ENCODE measurements at regions not wholly inside any gene's neighbourhood (a gene's known extent, or its start where the extent isn't known, plus 50 kb on each side); places are given as distances from the start of the nearest gene placed in this dataset.
"Not testable (repeated sequence)": the region's sequence is repeated elsewhere in the genome, so short reads cannot be mapped to it uniquely, and the experiment has no call there.

- H3K9ac ChIP-seq = no peak overlapping the region
- no peak for TF ChIP-seq Cebpa-rat (IDR thresholded peaks at IDR 0.05)
- H4K20me1 ChIP-seq = no peaks in the 10 kb centered on the region
- H3K4me3 ChIP-seq = no peak overlapping the region
- peaks cover 10% of the 10 kb centered on the region; the same call in 1 of the 2 replicates for H3K9me3 ChIP-seq
- H3K36me3 ChIP-seq = no peaks in the 10 kb centered on the region
- no peak overlapping the region for H3K4me2 ChIP-seq
- no peaks in the 10 kb centered on the region for H3K4me1 ChIP-seq
- H3K27me3 ChIP-seq = no peaks in the 10 kb centered on the region
- no peak overlapping the region for H3K27ac ChIP-seq
These were observed 515.7 kb downstream of the DCDC2C start for GRCh38 chr2:4219101-4219500.

GRCh38 chr2:4219571-4219970 lies 516.2 kb downstream of the DCDC2C start:
- no peak for TF ChIP-seq Cebpa-rat (IDR thresholded peaks at IDR 0.05)
- H3K9ac ChIP-seq = no peak overlapping the region
- no peaks in the 10 kb centered on the region for H3K4me1 ChIP-seq

GRCh38 chr2:4221434-4221833 lies 518.1 kb downstream of the DCDC2C start:
- no peaks in the 10 kb centered on the region for H3K36me3 ChIP-seq
- no peaks in the 10 kb centered on the region for H3K27me3 ChIP-seq
- no peaks in the 10 kb centered on the region for H4K20me1 ChIP-seq
- peaks cover 10% of the 10 kb centered on the region; the same call in 1 of the 2 replicates for H3K9me3 ChIP-seq
- no peaks in the 10 kb centered on the region for H3K4me1 ChIP-seq
- H3K4me3 ChIP-seq = no peak overlapping the region
- no peak overlapping the region for H3K9ac ChIP-seq
- no peak overlapping the region for H3K4me2 ChIP-seq
- TF ChIP-seq Cebpa-rat (IDR thresholded peaks at IDR 0.05) = no peak
- no peak overlapping the region for H3K27ac ChIP-seq

More at GRCh38 chr2:4219571-4219970, 516.2 kb downstream of the DCDC2C start:
- Histone ChIP-seq H3K36me3 (no peaks in the 10 kb centered on the region), H3K4me2 (no peak overlapping the region), H3K4me3 (no peak overlapping the region), H3K27ac (no peak overlapping the region), H3K9me3 (peaks cover 10% of the 10 kb centered on the region; the same call in 1 of the 2 replicates), H3K27me3 (no peaks in the 10 kb centered on the region), H4K20me1 (no peaks in the 10 kb centered on the region)

GRCh38 chr2:4221845-4222244 lies 518.5 kb downstream of the DCDC2C start:
- no peaks in the 10 kb centered on the region for H3K36me3 ChIP-seq
- no peaks in the 10 kb centered on the region for H3K4me1 ChIP-seq
- H3K4me3 ChIP-seq = no peak overlapping the region
- no peaks in the 10 kb centered on the region for H3K27me3 ChIP-seq
- peaks cover 10% of the 10 kb centered on the region; the same call in 1 of the 2 replicates for H3K9me3 ChIP-seq
- no peak overlapping the region for H3K27ac ChIP-seq
- no peak overlapping the region for H3K4me2 ChIP-seq
- TF ChIP-seq Cebpa-rat (IDR thresholded peaks at IDR 0.05) = no peak
- no peak overlapping the region for H3K9ac ChIP-seq
- H4K20me1 ChIP-seq = no peaks in the 10 kb centered on the region

GRCh38 chr2:4244422-4244821 lies 541.0 kb downstream of the DCDC2C start:
- not testable (repeated sequence) for H3K36me3 ChIP-seq, H3K4me1 ChIP-seq, H3K9ac ChIP-seq, H4K20me1 ChIP-seq, H3K4me3 ChIP-seq, H3K4me2 ChIP-seq, H3K27ac ChIP-seq, H3K27me3 ChIP-seq
- peaks cover 11% of the 10 kb centered on the region for H3K9me3 ChIP-seq

GRCh38 chr2:4246364-4247131 lies 543.2 kb downstream of the DCDC2C start:
- Histone ChIP-seq H3K27ac (no peak overlapping the region), H3K27me3 (no peaks in the 10 kb centered on the region), H3K36me3 (no peaks in the 10 kb centered on the region), H4K20me1 (no peaks in the 10 kb centered on the region), H3K4me3 (no peak overlapping the region), H3K4me2 (no peak overlapping the region), H3K9me3 (peaks cover 5% of the 10 kb centered on the region; the same call in 1 of the 2 replicates), H3K4me1 (no peaks in the 10 kb centered on the region), H3K9ac (no peak overlapping the region)
- TF ChIP-seq Cebpa-rat (IDR thresholded peaks at IDR 0.05) = no peak

GRCh38 chr2:4247791-4248190 lies 544.4 kb downstream of the DCDC2C start:
- Histone ChIP-seq H3K9ac (no peak overlapping the region), H3K4me1 (no peaks in the 10 kb centered on the region), H4K20me1 (no peaks in the 10 kb centered on the region), H3K36me3 (no peaks in the 10 kb centered on the region), H3K27ac (no peak overlapping the region), H3K4me2 (no peak overlapping the region), H3K27me3 (no peaks in the 10 kb centered on the region), H3K9me3 (peaks cover 5% of the 10 kb centered on the region; the same call in 1 of the 2 replicates), H3K4me3 (no peak overlapping the region)
- no peak for TF ChIP-seq Cebpa-rat (IDR thresholded peaks at IDR 0.05)

- no peaks in the 10 kb centered on the region for H3K36me3 ChIP-seq
- no peaks in the 10 kb centered on the region for H4K20me1 ChIP-seq
- H3K9me3 ChIP-seq = peaks cover 5% of the 10 kb centered on the region; the same call in 1 of the 2 replicates
- H3K4me2 ChIP-seq = no peak overlapping the region
- H3K4me1 ChIP-seq = no peaks in the 10 kb centered on the region
- H3K27me3 ChIP-seq = no peaks in the 10 kb centered on the region
- no peak overlapping the region for H3K27ac ChIP-seq
- no peak overlapping the region for H3K4me3 ChIP-seq
- no peak overlapping the region for H3K9ac ChIP-seq
- no peak for TF ChIP-seq Cebpa-rat (IDR thresholded peaks at IDR 0.05)
These were observed 552.1 kb downstream of the DCDC2C start for GRCh38 chr2:4255491-4255890.

GRCh38 chr2:4256351-4256750 lies 553.0 kb downstream of the DCDC2C start:
- no peak overlapping the region for H3K4me2 ChIP-seq
- H3K9ac ChIP-seq = no peak overlapping the region
- H4K20me1 ChIP-seq = no peaks in the 10 kb centered on the region
- H3K4me3 ChIP-seq = no peak overlapping the region
- TF ChIP-seq Cebpa-rat (IDR thresholded peaks at IDR 0.05) = no peak
- H3K27me3 ChIP-seq = no peaks in the 10 kb centered on the region
- H3K36me3 ChIP-seq = no peaks in the 10 kb centered on the region
- H3K9me3 ChIP-seq = peaks cover 5% of the 10 kb centered on the region; the same call in 1 of the 2 replicates
- no peaks in the 10 kb centered on the region for H3K4me1 ChIP-seq
- H3K27ac ChIP-seq = no peak overlapping the region

GRCh38 chr2:4258563-4258962 lies 555.2 kb downstream of the DCDC2C start:
- Histone ChIP-seq H3K27me3 (no peaks in the 10 kb centered on the region), H3K4me1 (no peaks in the 10 kb centered on the region), H4K20me1 (no peaks in the 10 kb centered on the region), H3K4me2 (no peak overlapping the region), H3K9me3 (peaks cover 5% of the 10 kb centered on the region; the same call in 1 of the 2 replicates), H3K4me3 (no peak overlapping the region), H3K36me3 (no peaks in the 10 kb centered on the region), H3K9ac (no peak overlapping the region), H3K27ac (no peak overlapping the region)
- TF ChIP-seq Cebpa-rat (IDR thresholded peaks at IDR 0.05) = no peak
